Activated CD8-positive, alpha-beta T cell treated with anti-CD3 and anti-CD28 coated beads, Interleukin-2, amount 10 ng/mL, durations not matched to agents 7 days and 5 days (primary cell): ENCODE measurements at regions not wholly inside any gene's neighbourhood (a gene's known extent, or its start where the extent isn't known, plus 50 kb on each side); places are given as distances from the start of the nearest gene placed in this dataset.

Experiments used
- ATAC-seq: fragments of 150-1000 bp; cut with Tn5 transposase; one replicate; pipeline ENCODE4 v1.10.0; 2021; ENCODE audit warnings: moderate library complexity
- CTCF ChIA-PET: fragments of 350-600 bp; sonication (Branson Sonifier 250); formaldehyde crosslinking; loops from one replicate; lab custom pipeline; 2021; ENCODE audit warnings: antibody characterized with exemption; lab: Charles Lee
- POLR2A ChIA-PET: fragments of 350-600 bp; sonication (Branson Sonifier 250); formaldehyde crosslinking; loops from one replicate; lab custom pipeline; 2021; ENCODE audit warnings: antibody characterized with exemption; lab: Charles Lee
- DNase-seq: peaks from one replicate; pipeline ENCODE4 v3.0.0-alpha.2; 2020
- H3K27ac Mint-ChIP-seq: one replicate; pipeline ENCODE4 v1.8.0; 2021; ENCODE audit warnings: mild to moderate bottlenecking, mixed read lengths
- H3K27me3 Mint-ChIP-seq: one replicate; pipeline ENCODE4 v1.8.0; 2021; ENCODE audit warnings: low read depth, mixed read lengths
- H3K36me3 Mint-ChIP-seq: one replicate; pipeline ENCODE4 v1.8.0; 2021; ENCODE audit warnings: low read depth, mixed read lengths
- H3K4me1 Mint-ChIP-seq: one replicate; pipeline ENCODE4 v1.8.0; 2021; ENCODE audit warnings: low read depth, mixed read lengths
- H3K4me3 Mint-ChIP-seq: one replicate; pipeline ENCODE4 v1.8.0; 2021; ENCODE audit warnings: mild to moderate bottlenecking, mixed read lengths
- H3K9me3 Mint-ChIP-seq: one replicate; pipeline ENCODE4 v1.8.0; 2022; ENCODE audit warnings: mixed read lengths; ENCODE audit not compliant: insufficient read depth

DNA sequence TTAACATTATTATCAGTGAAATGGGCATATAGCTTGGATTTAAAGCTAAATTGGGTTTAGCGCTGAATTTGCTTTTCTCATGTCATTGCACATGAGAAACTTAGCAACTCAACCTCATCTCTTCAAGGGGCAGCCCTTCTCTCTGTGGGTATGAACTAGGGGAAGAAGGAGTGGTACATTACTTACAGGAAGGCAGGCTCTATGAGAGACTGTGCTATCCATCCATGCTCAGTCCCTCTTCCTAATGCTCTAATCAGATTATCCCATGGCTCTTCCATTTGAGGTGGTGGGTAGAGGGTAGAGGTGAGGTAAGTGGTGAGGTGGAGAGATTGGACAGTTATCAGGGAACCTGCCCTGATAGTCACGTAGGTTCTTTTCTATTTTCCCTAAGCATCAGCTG lies 343.7 kb upstream of the NOVA1 start:
- Mint-ChIP-seq H3K27ac (no peak overlapping the region), H3K9me3 (peaks cover 10% of the 10 kb centered on the region), H3K4me3 (no peak overlapping the region), H3K4me1 (no peaks in the 10 kb centered on the region), H3K36me3 (no peaks in the 10 kb centered on the region), H3K27me3 (no peaks in the 10 kb centered on the region)
- ChIA-PET POLR2A (no interaction called here), CTCF (no interaction called here)
- DNase-seq = no peak
- no peak for ATAC-seq

DNA sequence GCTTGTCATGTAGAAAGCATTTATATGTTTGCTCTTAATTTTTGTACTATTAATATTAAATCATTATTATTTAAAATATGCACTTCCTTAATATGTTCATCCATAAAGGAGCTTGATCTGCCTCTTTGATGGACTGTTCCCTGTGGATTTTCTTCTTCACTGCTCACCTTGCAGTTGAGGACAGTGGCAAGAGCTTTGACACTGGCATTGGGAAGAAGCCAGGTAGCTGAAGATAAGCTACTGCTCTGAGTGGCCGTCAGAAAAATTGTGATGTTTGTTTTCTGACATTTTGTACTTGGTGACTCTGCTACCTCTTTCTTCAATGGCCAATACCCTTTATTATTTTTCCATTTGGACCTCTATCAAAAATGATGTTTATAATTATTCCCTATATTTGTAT lies 349.4 kb upstream of the NOVA1 start:
- Mint-ChIP-seq H3K9me3 (peaks cover 4% of the 10 kb centered on the region), H3K36me3 (no peaks in the 10 kb centered on the region), H3K27ac (no peak overlapping the region), H3K4me1 (no peaks in the 10 kb centered on the region), H3K27me3 (no peaks in the 10 kb centered on the region), H3K4me3 (no peak overlapping the region)
- ChIA-PET CTCF (no interaction called here), POLR2A (no interaction called here)
- DNase-seq (no peak), ATAC-seq (no peak)

DNA sequence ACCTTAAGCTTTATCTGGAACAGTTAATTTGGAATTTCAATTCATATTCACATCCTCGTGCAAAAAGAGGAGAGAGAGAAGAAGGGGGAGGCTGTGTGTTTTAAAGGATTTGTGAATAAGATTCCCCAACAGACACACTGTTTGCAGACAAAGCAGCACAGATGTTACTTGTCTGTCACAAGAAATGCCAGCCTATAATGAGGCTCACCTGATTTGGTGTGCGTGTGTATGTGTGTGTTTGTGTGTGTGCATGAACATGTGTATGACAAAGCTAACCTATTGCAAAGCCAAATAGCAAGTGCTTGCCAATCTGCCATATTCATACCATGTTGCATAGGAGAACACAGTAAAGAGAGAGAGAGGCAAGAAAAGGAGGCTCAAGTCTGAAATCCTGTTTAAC lies 361.6 kb upstream of the NOVA1 start:
- ATAC-seq (no peak), DNase-seq (no peak)
- POLR2A ChIA-PET = no interaction called here
- Mint-ChIP-seq H3K27ac (no peak overlapping the region), H3K9me3 (no peaks in the 10 kb centered on the region), H3K4me3 (no peak overlapping the region), H3K36me3 (no peaks in the 10 kb centered on the region), H3K4me1 (no peaks in the 10 kb centered on the region), H3K27me3 (no peaks in the 10 kb centered on the region)
- CTCF ChIA-PET = no interaction called here

DNA sequence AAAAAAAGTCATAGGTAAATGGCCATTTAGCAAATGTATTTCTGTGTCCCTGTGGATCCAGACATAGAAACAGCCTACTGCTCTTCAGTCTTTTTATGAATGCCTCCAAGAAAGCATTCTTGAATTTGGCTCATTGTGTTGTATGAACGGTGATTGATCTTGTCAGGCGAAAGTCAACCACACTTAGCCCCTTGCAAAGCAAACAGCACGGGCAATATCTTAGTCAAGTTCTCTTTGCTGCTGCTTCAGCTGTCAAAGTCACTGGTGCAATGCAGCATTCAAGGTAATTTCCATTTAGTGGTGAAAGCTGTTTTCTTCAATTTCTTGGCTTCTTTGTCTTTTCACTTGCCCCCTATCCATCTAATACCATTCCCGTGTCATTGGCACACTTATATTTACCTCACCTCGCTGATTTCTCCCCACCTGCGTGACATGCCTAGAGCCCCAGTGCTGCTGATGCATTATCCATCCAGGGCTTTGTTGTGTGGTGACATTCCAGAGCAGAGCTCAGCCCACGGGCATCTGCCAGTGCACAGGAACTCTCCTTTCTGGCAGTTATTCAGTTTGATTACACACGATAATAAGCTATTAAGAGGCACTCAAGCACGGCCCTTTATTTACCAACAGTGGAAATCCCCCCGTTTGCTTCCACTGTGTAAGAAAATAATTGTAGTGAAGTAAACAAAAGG lies 362.3 kb upstream of the NOVA1 start:
- POLR2A ChIA-PET = no interaction called here

DNA sequence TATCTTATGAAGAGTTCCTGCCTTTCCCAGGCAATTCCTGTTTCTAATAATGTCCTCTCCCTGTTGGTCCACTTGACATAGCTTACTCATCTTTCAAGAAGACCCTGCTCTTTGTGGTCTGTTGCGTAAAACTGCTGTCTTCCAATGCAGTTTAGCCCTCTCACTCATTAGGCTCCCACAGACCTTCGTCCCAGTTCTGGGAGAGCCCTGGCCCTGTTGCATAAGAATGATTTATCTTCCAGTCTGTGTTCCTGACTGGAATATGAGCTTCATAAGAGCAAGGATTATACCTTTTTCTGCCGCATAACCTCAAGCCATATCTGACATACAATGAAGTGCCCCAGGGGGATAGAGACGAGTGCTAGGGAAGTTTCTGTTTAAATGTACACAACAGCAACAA lies 365.9 kb upstream of the NOVA1 start:
- ATAC-seq = no peak
- CTCF ChIA-PET = no interaction called here
- no peaks in the 10 kb centered on the region for H3K4me1 Mint-ChIP-seq
- no peak for DNase-seq
- H3K36me3 Mint-ChIP-seq = no peaks in the 10 kb centered on the region
- H3K9me3 Mint-ChIP-seq = no peaks in the 10 kb centered on the region
- POLR2A ChIA-PET = no interaction called here
- H3K27ac Mint-ChIP-seq = no peak overlapping the region
- no peaks in the 10 kb centered on the region for H3K27me3 Mint-ChIP-seq
- no peak overlapping the region for H3K4me3 Mint-ChIP-seq

More for the DNA sequence above, 362.3 kb upstream of the NOVA1 start:
- no peaks in the 10 kb centered on the region for H3K9me3 Mint-ChIP-seq
- H3K4me1 Mint-ChIP-seq = no peaks in the 10 kb centered on the region
- H3K36me3 Mint-ChIP-seq = no peaks in the 10 kb centered on the region
- H3K27ac Mint-ChIP-seq = no peak overlapping the region
- no peaks in the 10 kb centered on the region for H3K27me3 Mint-ChIP-seq
- DNase-seq (no peak), ATAC-seq (no peak)
- no peak overlapping the region for H3K4me3 Mint-ChIP-seq
- CTCF ChIA-PET = no interaction called here

DNA sequence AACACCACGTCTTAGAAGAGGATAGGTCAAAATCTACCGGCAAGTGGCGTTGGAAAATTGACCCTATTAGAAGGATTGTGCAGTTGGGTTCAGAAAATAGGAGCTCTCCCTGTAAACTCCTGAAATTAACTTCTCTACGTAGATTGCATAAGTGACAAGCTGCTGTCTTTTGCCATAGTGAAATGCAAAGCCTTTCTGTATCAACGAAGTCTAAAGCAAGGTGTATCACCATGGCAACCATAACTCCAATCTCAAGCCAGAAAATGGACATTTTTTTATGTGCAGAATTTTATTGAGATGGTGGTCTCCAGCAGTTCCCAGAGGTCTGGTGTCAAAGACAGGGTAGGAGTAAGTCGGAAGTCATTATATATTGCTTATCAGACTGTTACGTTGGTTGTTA lies 367.7 kb upstream of the NOVA1 start:
- H3K27ac Mint-ChIP-seq = no peak overlapping the region
- ATAC-seq = no peak
- H3K27me3 Mint-ChIP-seq = no peaks in the 10 kb centered on the region
- no peaks in the 10 kb centered on the region for H3K4me1 Mint-ChIP-seq
- ChIA-PET POLR2A (no interaction called here), CTCF (no interaction called here)
- H3K4me3 Mint-ChIP-seq = no peak overlapping the region
- peaks cover under 1% of the 10 kb centered on the region for H3K9me3 Mint-ChIP-seq
- no peak for DNase-seq
- H3K36me3 Mint-ChIP-seq = no peaks in the 10 kb centered on the region

DNA sequence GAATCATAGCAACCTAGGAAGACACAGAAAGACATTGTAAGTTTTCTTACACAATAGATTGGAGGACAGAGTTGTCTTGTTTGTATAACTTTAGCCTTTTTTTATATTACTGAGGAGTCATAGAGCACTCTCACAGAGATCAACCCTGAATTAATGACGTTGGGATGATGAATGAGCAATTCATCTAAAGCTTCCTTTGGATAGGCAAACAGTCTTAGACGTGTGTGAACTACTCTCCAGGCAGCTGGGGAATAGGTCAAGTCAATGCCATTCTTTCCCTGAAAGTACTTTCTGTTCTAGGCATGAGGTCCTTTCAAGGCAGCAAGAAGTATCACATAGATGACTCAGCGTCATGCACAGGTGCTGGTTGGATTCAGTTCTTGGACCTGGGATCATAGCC lies 369.1 kb upstream of the NOVA1 start:
- CTCF ChIA-PET = no interaction called here
- ATAC-seq = no peak
- H3K4me1 Mint-ChIP-seq = no peaks in the 10 kb centered on the region
- no peak overlapping the region for H3K4me3 Mint-ChIP-seq
- no peaks in the 10 kb centered on the region for H3K36me3 Mint-ChIP-seq
- no peak overlapping the region for H3K27ac Mint-ChIP-seq
- no peak for DNase-seq
- H3K27me3 Mint-ChIP-seq = no peaks in the 10 kb centered on the region
- peaks cover 4% of the 10 kb centered on the region for H3K9me3 Mint-ChIP-seq
- POLR2A ChIA-PET = no interaction called here

DNA sequence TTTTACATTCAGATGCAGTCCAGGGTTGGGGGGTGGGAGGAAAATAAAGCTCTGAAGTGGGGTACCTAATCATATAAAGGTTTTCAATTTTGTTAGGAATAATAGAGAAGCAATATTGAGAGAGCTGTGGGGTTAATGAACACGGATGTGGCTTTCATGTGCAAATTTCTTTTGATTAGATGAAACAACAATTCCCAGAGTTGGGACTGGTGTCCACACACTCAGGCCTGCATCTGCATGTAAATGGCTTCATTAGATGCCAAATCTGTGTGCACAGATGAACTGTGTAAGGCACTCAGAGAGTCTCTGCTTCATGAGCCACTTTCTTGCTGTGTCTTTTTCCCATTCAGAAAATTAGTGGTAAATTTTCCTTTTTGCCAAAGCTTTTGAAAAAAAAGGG lies 377.1 kb upstream of the NOVA1 start:
- no peak for ATAC-seq
- Mint-ChIP-seq H3K36me3 (no peaks in the 10 kb centered on the region), H3K27ac (no peak overlapping the region), H3K4me1 (no peaks in the 10 kb centered on the region), H3K4me3 (no peak overlapping the region), H3K9me3 (peaks cover 4% of the 10 kb centered on the region), H3K27me3 (no peaks in the 10 kb centered on the region)
- ChIA-PET POLR2A (no interaction called here), CTCF (no interaction called here)
- no peak for DNase-seq

DNA sequence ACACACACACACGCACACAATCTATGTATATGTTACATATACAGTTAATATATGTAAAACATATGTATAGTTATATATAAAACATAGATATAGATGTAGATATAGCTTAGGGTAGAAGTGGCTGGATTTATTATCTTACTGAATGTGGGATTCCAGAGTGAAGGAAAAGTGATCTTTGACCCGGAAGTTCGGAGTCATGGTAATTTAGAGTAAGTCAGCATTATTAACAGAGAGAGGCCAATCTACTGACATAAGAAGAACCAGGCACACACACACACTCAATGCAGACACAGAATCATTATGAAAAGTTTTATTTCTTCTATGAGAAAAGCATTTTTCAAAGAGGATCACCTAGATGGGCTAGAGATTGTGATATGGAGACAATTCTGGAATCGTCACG lies 384.2 kb upstream of the NOVA1 start:
- POLR2A ChIA-PET = no interaction called here
- DNase-seq (no peak), ATAC-seq (no peak)
- peaks cover 4% of the 10 kb centered on the region for H3K9me3 Mint-ChIP-seq
- H3K27ac Mint-ChIP-seq = no peak overlapping the region
- no peaks in the 10 kb centered on the region for H3K27me3 Mint-ChIP-seq
- CTCF ChIA-PET = no interaction called here
- H3K36me3 Mint-ChIP-seq = no peaks in the 10 kb centered on the region
- no peak overlapping the region for H3K4me3 Mint-ChIP-seq
- no peaks in the 10 kb centered on the region for H3K4me1 Mint-ChIP-seq

DNA sequence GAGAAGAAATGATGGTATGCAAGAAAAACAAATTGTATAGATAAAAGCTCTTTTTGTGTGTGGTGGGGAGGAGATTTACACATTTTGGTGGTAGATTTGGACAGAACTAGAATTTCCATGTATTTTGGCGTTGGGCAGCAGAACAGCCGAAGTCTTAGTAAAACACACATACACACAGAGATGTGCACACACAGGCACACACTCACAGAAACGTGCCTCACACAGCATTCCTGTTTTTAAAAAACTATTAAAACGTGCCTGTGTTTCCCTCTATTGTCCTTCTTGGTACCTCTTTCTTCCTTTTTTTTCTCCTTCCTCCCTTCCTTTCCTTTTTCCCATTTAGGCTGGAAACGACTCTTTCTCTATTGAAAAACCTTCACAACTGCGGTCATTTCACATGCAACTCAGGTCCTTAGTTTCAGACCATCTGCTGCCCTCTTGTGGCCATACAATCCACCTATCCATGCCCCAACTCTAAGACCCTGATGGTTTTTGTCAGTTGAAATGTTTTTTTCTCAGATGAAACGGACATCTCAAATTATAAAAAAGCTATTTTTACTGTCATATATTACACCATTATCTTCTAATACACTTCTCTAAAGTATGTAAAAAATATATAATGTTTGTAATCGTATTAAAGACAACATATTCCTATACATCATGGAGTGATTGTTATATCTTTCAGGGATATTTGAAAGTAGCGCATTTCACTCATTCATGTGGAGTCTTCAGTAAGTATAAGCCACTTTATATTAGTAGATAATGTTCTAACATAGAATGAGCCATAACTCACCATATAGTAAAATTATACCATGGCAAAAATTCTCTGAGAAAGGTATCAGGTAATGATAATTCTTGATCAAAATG lies 386.7 kb upstream of the NOVA1 start:
- ChIA-PET CTCF (no interaction called here), POLR2A (no interaction called here)
- Mint-ChIP-seq H3K4me1 (no peaks in the 10 kb centered on the region), H3K4me3 (no peak overlapping the region), H3K27ac (no peak overlapping the region), H3K36me3 (no peaks in the 10 kb centered on the region), H3K9me3 (peaks cover 4% of the 10 kb centered on the region), H3K27me3 (no peaks in the 10 kb centered on the region)
- ATAC-seq (no peak), DNase-seq (peak; percentile 39)

DNA sequence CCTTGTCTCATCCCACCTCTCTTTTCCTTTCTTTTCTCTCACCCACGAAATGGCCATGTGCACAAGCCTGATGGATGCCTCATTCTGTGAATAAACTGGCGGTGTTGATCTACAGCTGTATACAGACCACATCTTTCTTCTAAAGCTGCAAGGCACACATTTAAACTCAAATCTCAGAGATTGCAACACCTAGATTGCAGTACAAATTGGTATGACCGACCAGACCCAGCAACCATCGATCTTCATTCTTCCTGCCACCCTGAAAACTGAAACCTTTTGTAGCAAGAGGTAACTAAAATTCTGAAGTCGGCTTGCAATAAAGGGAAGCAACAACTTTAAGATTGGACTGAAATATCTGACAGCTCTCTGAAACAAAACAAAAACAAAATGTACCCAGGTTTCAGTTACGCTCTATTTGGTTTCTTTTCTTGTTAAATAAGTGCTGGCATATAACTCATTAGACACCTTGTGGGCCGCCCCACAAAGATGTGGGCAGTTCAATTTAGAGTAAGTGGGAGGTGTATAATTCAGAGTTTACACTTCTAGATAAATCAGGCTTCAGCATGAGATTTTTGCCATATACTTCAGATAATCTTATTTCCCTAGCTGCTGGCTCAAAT lies 390.0 kb upstream of the NOVA1 start:
- DNase-seq (no peak), ATAC-seq (no peak)
- Mint-ChIP-seq H3K27me3 (no peaks in the 10 kb centered on the region), H3K9me3 (peaks cover 11% of the 10 kb centered on the region), H3K4me3 (no peak overlapping the region), H3K4me1 (no peaks in the 10 kb centered on the region), H3K36me3 (no peaks in the 10 kb centered on the region), H3K27ac (no peak overlapping the region)
- POLR2A ChIA-PET = no interaction called here
- CTCF ChIA-PET = no interaction called here

DNA sequence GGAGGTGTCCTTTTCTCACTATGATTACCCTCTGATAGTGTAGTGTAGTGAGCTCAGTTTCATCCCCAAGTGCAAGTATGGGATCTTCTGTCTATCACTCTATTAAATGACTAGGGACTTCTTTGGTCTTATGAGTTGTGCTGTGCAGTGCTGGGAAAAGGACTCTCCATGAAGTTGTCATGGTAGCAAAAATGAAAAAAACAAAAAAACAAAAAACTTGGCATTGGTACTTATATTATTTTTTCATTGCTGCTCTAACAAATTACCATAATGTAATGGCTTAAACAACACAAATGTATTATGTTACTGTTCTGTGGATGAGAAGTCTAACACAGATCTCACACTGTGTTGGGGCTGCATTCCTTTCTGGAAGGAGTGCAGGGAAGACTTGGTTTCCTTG lies 393.1 kb upstream of the NOVA1 start:
- no peak for ATAC-seq
- CTCF ChIA-PET = no interaction called here
- Mint-ChIP-seq H3K4me3 (no peak overlapping the region), H3K27me3 (no peaks in the 10 kb centered on the region), H3K4me1 (no peaks in the 10 kb centered on the region), H3K9me3 (peaks cover 11% of the 10 kb centered on the region), H3K36me3 (no peaks in the 10 kb centered on the region), H3K27ac (no peak overlapping the region)
- POLR2A ChIA-PET = no interaction called here
- no peak for DNase-seq
